AG04450 (cell line): ENCODE measurements at regions not wholly inside any gene's neighbourhood (a gene's known extent, or its start where the extent isn't known, plus 50 kb on each side); places are given as distances from the start of the nearest gene placed in this dataset.
"Not testable (repeated sequence)": the region's sequence is repeated elsewhere in the genome, so short reads cannot be mapped to it uniquely, and the experiment has no call there.

Experiments used
- CTCF ChIA-PET: fragments of 300-600, 350-600 bp; formaldehyde crosslinking; extraction: SDS; loops from one replicate; lab custom pipeline; 2022; ENCODE audit warnings: antibody characterized with exemption, inconsistent platforms; lab: Charles Lee
- POLR2A ChIA-PET: fragments of 350-600 bp; formaldehyde crosslinking; extraction: SDS; loops from one replicate; lab custom pipeline; 2021; ENCODE audit warnings: antibody characterized with exemption, inconsistent platforms; lab: Yijun Ruan, JAX
- DNase-seq: peaks from one replicate; pipeline ENCODE4 v3.0.0-alpha.2; 2011; ENCODE audit warnings: low read depth, low spot score
- H3K27ac ChIP-seq: one replicate; pipeline ENCODE4 v1.5.1; 2012; ENCODE audit warnings: low read depth, low read length, control low read depth
- H3K27me3 ChIP-seq: one replicate; pipeline ENCODE4 v1.6.0; 2012; ENCODE audit warnings: low read length; ENCODE audit not compliant: control insufficient read depth, insufficient read depth
- H3K4me3 ChIP-seq: 2 replicates; pipeline ENCODE4 v1.5.1; 2011; ENCODE audit warnings: mild to moderate bottlenecking, low read depth, low read length, control low read depth
- H3K9me3 ChIP-seq: 2 replicates; pipeline ENCODE4 v1.5.1; 2012; ENCODE audit warnings: low read length; ENCODE audit not compliant: control insufficient read depth, insufficient read depth
- TF ChIP-seq, protein P1 (sequence below): IDR thresholded peaks from 2 replicates; pipeline ENCODE4 v1.5.1; 2011; ENCODE audit warnings: low read depth, low read length, control low read depth, inconsistent platforms

DNA sequence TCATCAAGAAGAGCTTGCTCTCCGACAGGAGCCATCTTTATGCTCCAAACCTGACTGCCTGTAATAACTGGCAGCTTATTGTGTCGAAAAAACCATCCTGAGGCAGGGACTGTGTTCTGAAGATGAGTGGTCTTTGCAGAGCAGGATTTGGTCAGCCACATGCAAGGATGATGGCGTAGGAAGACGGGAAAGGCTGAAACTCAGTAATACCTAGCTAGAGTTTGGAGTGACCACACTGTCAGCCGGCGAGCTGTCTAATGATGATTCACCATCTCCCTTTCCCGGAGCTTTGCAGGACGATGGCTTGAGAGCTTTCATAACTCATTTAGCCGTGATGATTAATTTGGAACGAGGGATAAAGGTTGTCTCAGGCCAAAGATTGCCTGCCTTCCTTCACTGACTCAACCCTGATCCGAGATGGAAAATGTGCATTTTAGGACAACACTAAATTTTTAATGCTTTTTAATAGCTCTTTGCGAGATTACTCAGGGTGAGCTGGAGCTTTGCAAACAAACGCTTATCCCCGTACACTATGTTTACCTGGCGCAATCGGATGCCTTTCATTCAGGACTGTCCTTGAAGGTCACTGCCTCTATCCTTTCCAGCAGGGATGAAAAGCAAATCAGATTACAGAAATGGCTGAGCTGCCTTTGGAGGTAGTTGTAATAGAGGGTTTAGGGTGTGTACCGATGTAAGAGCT lies 288.5 kb downstream of the ASMT start:
- TF ChIP-seq, protein P1, sequence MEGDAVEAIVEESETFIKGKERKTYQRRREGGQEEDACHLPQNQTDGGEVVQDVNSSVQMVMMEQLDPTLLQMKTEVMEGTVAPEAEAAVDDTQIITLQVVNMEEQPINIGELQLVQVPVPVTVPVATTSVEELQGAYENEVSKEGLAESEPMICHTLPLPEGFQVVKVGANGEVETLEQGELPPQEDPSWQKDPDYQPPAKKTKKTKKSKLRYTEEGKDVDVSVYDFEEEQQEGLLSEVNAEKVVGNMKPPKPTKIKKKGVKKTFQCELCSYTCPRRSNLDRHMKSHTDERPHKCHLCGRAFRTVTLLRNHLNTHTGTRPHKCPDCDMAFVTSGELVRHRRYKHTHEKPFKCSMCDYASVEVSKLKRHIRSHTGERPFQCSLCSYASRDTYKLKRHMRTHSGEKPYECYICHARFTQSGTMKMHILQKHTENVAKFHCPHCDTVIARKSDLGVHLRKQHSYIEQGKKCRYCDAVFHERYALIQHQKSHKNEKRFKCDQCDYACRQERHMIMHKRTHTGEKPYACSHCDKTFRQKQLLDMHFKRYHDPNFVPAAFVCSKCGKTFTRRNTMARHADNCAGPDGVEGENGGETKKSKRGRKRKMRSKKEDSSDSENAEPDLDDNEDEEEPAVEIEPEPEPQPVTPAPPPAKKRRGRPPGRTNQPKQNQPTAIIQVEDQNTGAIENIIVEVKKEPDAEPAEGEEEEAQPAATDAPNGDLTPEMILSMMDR: no peak
- POLR2A ChIA-PET: no interaction called here
- Histone ChIP-seq H3K27me3 (no peaks in the 10 kb centered on the region), H3K27ac (no peak overlapping the region), H3K4me3 (no peak overlapping the region), H3K9me3 (peaks cover 36% of the 10 kb centered on the region)
- DNase-seq: no peak
- CTCF ChIA-PET: no interaction called here

DNA sequence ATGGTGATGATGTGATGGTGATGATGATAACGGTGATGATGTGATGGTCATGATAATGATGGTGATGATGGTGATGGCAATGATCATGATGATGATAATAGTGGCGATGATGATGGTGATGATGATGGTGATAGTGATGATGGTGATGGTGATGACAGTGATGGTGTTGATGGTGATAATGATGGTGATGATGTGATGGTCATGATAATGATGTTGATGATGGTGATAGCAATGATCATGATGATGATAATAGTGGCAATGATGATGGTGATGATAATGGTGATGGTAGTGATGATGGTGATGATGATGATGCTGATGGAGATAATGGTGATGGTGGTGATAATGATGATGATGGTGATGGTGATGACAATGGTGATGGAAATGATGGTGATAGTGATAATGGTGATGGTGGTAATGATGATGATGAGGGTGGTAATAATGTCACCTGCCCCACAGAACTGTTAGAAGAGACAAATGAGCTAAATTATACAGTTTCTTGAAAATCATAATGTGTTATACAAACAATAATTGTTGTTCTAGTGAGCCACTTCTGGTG lies 289.9 kb downstream of the ASMT start:
- POLR2A ChIA-PET: no interaction called here
- CTCF ChIA-PET: no interaction called here
- DNase-seq: no peak
- H3K9me3 ChIP-seq: peaks cover 33% of the 10 kb centered on the region
- TF ChIP-seq, protein P1: no peak
- no peaks in the 10 kb centered on the region for H3K27me3 ChIP-seq
- H3K27ac ChIP-seq: no peak overlapping the region
- no peak overlapping the region for H3K4me3 ChIP-seq

DNA sequence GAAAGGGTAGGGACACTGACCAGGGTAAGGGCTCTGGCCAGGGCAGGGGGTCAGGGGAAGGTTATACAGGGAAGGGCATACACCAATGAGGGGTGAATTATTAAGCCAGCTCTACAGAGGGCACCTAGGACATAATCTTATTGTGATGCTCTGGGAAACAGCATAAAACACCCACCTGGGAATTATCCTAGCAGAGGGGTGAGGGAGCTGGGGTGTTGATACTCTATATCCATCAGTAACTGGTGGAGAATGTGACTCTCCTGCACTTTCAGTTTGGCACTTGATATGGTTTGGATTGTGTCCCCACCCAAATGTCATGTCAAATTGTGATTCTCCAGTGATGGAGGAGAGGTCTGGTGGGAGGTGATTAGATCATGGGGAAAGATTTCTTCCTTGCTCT lies 291.2 kb downstream of the ASMT start:
- TF ChIP-seq, protein P1: no peak
- H3K9me3 ChIP-seq: peaks cover 25% of the 10 kb centered on the region
- ChIA-PET POLR2A (no interaction called here), CTCF (no interaction called here)
- no peak overlapping the region for H3K27ac ChIP-seq
- no peaks in the 10 kb centered on the region for H3K27me3 ChIP-seq
- no peak overlapping the region for H3K4me3 ChIP-seq
- DNase-seq: no peak

DNA sequence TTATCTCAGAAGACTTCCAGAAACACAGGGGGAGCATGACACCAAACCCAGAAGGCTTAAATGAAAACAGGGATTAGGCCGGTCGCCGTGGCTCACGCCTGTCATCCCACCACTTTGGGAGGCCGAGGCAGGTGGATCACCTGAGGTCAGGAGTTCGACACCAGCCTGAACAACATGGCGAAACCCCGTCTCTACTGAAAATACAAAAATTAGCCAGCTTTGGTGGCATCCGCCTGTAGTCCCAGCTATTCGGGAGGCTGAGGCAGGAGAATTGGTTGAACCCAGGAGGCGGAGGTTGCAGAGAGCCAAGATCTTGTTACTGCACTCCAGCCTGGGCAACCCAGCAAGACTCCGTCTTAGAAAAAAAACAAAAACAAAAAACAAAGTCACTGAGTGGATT lies 294.1 kb downstream of the ASMT start:
- H3K4me3 ChIP-seq, H3K27ac ChIP-seq, CTCF ChIA-PET, DNase-seq, POLR2A ChIA-PET, H3K27me3 ChIP-seq: not testable (repeated sequence)
- peaks cover 21% of the 10 kb centered on the region for H3K9me3 ChIP-seq

DNA sequence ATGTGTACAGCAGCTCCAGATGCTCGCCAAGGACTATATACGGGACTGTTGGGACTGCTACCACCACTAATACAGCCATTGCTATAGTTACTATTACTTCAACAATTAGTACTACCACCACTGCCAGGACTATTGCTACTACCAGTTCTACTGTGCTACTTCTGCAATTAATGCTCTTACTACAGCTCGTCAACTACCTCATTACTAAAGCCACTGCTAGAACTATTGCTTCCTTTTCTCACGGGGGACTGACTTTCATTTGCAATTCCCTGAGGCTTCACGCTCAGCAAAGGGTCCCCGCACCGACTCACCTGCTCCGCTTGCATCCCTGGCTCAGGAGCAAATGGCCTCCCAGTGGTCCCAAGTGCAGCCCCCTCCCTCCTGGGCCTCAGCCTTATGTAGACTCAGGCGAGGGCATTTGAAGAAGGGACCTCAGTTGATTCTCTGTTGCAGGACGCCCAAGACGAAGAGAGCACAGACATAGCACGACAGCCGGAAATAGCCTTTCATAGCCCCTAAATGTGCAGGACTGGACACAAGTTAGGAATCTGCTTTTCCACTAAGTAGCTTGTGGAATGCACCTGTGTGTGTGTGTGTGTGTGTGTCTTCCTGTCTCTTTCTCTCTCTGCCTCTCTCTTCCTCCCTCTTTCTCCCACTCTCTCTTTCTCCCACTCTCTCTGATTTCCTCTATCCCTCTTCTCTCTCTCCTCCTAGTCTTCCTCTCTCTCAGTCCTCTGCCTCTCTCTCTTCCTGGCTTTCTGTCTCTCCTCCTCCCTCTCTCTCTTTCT lies 294.8 kb downstream of the ASMT start:
- Histone ChIP-seq H3K27ac (no peak overlapping the region), H3K4me3 (no peak overlapping the region), H3K27me3 (no peaks in the 10 kb centered on the region), H3K9me3 (peaks cover 24% of the 10 kb centered on the region)
- ChIA-PET POLR2A (no interaction called here), CTCF (no interaction called here)
- no peak for DNase-seq
- TF ChIP-seq, protein P1: no peak
